ENCODE measurements at regions not wholly inside any gene's neighbourhood (a gene's known extent, or its start where the extent isn't known, plus 50 kb on each side); places are given as distances from the start of the nearest gene placed in this dataset.

- TF ChIP-seq GTF2F1 (IDR thresholded peaks at IDR 0.05; ENCODE audit: borderline replicate concordance, low read depth, low read length), result no peak
- TF ChIP-seq ATF2 (IDR thresholded peaks at IDR 0.05; ENCODE audit: low read length), result no peak
- no peak for TF ChIP-seq TBP (IDR thresholded peaks at IDR 0.05; ENCODE audit: low read depth, low read length)
- TF ChIP-seq HDAC2 (IDR thresholded peaks at IDR 0.05; ENCODE audit: borderline replicate concordance in 1 of 2, low read depth in 2 of 2, low read length in 2 of 2), result no peak
- no peak for TF ChIP-seq MAFK (IDR thresholded peaks at IDR 0.05; ENCODE audit: low read depth, low read length)
These were observed 92.8 kb upstream of the ZNF516 start (continued) for GRCh38 chr18:76587879-76588271.

Measured in H1 (cell line).